Kidney (tissue), 13 donors: ENCODE measurements at regions not wholly inside any gene's neighbourhood (a gene's known extent, or its start where the extent isn't known, plus 50 kb on each side); places are given as distances from the start of the nearest gene placed in this dataset.
"Not testable (repeated sequence)": the region's sequence is repeated elsewhere in the genome, so short reads cannot be mapped to it uniquely, and the experiment has no call there.

Source experiments
- DNase-seq, 5 donors: peaks; one replicate each; pipeline ENCODE4 v3.0.0-alpha.2; 2013 to 2020
- FAIRE-seq: peaks from 2 replicates; lab custom pipeline; 2012; peaks lifted over from hg19 to GRCh38; lab: Jason Lieb, UNC
- H3K27ac ChIP-seq, 2 donors: one replicate each; pipeline ENCODE4 v1.7.0; 2013; ENCODE audit warnings: low read depth in 2 of 2, low read length in 2 of 2, inconsistent platforms in 1 of 2
- H3K27me3 ChIP-seq: one replicate; pipeline ENCODE4 v1.7.1; 2013; ENCODE audit warnings: low read length, inconsistent platforms; ENCODE audit not compliant: control insufficient read depth, insufficient read depth
- H3K36me3 ChIP-seq, 3 donors: one replicate each; pipeline versions ENCODE4 v1.7.0 to v1.7.1; 2013; ENCODE audit warnings: low read length in 3 of 3, control low read depth in 1 of 3, inconsistent platforms in 1 of 3; ENCODE audit not compliant: insufficient read depth in 3 of 3, control insufficient read depth in 2 of 3
- H3K4me1 ChIP-seq, 3 donors: one replicate each; pipeline versions ENCODE4 v1.7.0 to v1.7.1; 2013; ENCODE audit warnings: low read length in 3 of 3, inconsistent platforms in 1 of 3, low read depth in 1 of 3; ENCODE audit not compliant: control insufficient read depth in 2 of 3, insufficient read depth in 2 of 3
- H3K4me3 ChIP-seq, 3 donors: one replicate each; pipeline versions ENCODE4 v1.7.0 to v1.8.1; 2013; ENCODE audit warnings: low read length in 3 of 3, control low read depth in 1 of 3, inconsistent platforms in 1 of 3
- H3K9ac ChIP-seq, 3 donors: one replicate each; pipeline versions ENCODE4 v1.7.0 to v1.7.1; 2013; ENCODE audit warnings: low read length in 3 of 3, control low read depth in 1 of 3, inconsistent platforms in 1 of 3
- H3K9me3 ChIP-seq, 3 donors: one replicate each; pipeline versions ENCODE4 v1.7.0 to v1.7.1; 2013; ENCODE audit warnings: low read length in 3 of 3, control low read depth in 1 of 3, inconsistent platforms in 1 of 3; ENCODE audit not compliant: control insufficient read depth in 2 of 3, insufficient read depth in 1 of 3
- intact Hi-C: fragments of 100-400 bp; cut with DNase I; formaldehyde crosslinking; loops from one replicate; pipeline ENCODE4 v1.11.1; 2022
- TF ChIP-seq, protein P1 (sequence below): IDR thresholded peaks from 3 replicates; pipeline ENCODE4 v1.5.1; 2012; ENCODE audit warnings: mild to moderate bottlenecking, moderate library complexity, borderline replicate concordance; ENCODE audit not compliant: insufficient read depth; ENCODE audit errors: extremely low read depth
- donor health status: control.
- donor health status: control.
- donor health status: control.
- donor health status: control.
- donor health status: control.
- donor health status: DM: yes; HTN: yes; CAD: no.
- donor health status: Normal renal cell carcinoma (clear cell type).

DNA sequence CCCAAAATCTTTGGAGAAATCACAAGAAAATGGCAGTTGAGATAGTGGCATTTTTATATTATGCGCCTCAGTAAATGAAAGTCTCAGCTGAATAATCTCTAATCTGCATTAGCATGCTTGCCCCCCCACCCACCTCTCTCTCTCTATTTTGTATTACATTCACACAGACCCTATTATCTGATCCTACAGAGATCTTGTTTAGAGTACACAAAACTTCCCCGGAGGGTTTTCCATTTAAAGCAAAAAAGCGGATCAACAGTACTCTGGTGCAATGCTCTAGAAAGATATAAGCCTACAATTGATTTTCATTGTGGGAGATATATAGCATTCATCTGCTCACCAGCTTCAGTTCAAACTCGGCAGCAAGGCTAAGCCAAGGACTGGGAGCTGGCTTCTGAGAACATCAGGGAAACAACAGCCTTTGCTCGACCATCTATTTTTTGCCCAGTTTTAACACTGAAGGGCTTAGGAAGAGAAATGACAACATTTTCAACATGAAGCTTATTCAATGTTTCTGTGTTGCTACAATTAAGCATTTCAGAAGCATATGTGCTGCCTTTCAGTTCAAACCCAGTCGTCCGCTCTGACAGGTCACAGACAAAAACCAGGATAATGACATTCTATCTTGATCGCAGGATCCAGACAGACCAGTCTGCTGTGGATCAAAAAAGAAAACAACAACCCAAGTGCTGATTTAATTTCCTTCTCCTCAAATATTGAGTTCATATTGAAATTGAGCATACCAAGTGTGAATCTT is 137.6 kb upstream of the ATXN1 start:
- intact Hi-C loops, result no loop called here
- H3K9ac ChIP-seq, result no peak overlapping the region
- H3K27me3 ChIP-seq, result no peaks in the 10 kb centered on the region
- FAIRE-seq, result no peak
- peaks cover 0 to 3% (median 0%) of the 10 kb centered on the region in 3 donors for H3K9me3 ChIP-seq
- no peaks in the 10 kb centered on the region for H3K4me1 ChIP-seq
- DNase-seq, result no peak
- H3K36me3 ChIP-seq, result no peaks in the 10 kb centered on the region
- TF ChIP-seq, protein P1, sequence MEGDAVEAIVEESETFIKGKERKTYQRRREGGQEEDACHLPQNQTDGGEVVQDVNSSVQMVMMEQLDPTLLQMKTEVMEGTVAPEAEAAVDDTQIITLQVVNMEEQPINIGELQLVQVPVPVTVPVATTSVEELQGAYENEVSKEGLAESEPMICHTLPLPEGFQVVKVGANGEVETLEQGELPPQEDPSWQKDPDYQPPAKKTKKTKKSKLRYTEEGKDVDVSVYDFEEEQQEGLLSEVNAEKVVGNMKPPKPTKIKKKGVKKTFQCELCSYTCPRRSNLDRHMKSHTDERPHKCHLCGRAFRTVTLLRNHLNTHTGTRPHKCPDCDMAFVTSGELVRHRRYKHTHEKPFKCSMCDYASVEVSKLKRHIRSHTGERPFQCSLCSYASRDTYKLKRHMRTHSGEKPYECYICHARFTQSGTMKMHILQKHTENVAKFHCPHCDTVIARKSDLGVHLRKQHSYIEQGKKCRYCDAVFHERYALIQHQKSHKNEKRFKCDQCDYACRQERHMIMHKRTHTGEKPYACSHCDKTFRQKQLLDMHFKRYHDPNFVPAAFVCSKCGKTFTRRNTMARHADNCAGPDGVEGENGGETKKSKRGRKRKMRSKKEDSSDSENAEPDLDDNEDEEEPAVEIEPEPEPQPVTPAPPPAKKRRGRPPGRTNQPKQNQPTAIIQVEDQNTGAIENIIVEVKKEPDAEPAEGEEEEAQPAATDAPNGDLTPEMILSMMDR, result no peak
- H3K4me3 ChIP-seq, result no peak overlapping the region
- H3K27ac ChIP-seq, result no peak overlapping the region

DNA sequence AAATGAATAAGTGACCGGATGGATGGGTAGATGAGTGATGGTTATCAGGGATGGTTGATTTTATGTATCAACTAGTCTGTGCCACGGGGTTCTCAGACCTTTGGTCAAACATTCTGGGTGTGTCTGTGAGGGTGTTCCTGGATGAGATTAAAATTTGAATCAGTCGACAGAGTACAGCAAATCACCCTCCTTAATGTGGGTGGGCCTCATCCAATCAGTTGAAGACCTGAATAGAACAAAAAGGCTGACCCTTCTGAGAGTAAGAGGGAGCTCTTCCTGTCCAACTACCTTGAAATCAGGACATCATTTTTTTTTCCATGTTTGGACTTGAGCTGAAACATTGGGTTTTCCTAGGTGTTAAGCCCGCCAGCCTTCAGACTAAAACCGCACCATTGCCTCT is 136.4 kb upstream of the ATXN1 start:
- intact Hi-C loops, result no loop called here
- TF ChIP-seq, protein P1, result no peak
- FAIRE-seq (no peak), DNase-seq (no peak)
- no peak overlapping the region for H3K9ac ChIP-seq
- no peak overlapping the region for H3K4me3 ChIP-seq
- no peaks in the 10 kb centered on the region for H3K36me3 ChIP-seq
- H3K9me3 ChIP-seq, result peaks cover 0 to 3% (median 0%) of the 10 kb centered on the region in 3 donors
- no peaks in the 10 kb centered on the region for H3K27me3 ChIP-seq
- H3K4me1 ChIP-seq, result no peaks in the 10 kb centered on the region
- H3K27ac ChIP-seq, result no peak overlapping the region

DNA sequence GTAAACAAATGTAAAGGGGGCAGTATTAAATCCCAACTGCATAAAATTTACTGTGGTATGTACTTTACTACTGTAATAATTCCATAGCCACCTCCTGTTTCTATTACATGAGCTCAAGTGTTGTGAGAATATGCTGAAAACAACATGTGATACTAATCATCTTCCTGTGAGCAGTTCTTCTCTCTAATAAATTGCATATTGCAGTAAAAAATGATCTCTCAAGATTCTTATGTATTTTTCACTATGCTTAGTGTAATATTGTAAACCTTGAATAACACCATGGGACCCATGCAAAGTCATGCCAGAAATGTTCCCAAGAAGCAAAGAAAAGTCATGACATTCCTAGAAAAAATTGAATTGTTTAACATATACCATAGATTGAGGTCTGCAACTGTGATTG is 133.0 kb upstream of the ATXN1 start:
- H3K27me3 ChIP-seq, result no peaks in the 10 kb centered on the region
- TF ChIP-seq, protein P1, result no peak
- H3K9ac ChIP-seq, result no peak overlapping the region
- no peaks in the 10 kb centered on the region for H3K4me1 ChIP-seq
- H3K36me3 ChIP-seq, result no peaks in the 10 kb centered on the region
- H3K4me3 ChIP-seq, result no peak overlapping the region
- H3K27ac ChIP-seq, result no peak overlapping the region
- peaks cover 0 to 3% (median 0%) of the 10 kb centered on the region in 3 donors for H3K9me3 ChIP-seq
- intact Hi-C loops, result no loop called here
- DNase-seq (no peak), FAIRE-seq (no peak)

DNA sequence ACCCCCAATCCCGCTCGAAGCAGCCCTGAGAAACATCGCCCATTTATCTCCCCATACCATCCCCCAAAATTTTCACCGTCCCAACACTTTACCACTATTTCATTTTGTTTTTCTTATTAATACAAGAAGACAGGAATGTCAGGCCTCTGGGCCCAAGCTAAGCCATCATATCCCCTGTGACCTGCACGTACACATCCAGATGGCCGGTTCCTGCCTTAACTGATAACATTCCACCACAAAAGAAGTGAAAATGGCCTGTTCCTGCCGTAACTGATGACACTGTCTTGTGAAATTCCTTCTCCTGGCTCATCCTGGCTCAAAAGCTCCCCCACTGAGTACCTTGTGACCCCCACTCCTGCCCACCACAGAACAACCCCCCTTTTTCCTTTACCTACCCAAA is 129.8 kb upstream of the ATXN1 start:
- H3K4me1 ChIP-seq, H3K4me3 ChIP-seq, DNase-seq, H3K27ac ChIP-seq, H3K9ac ChIP-seq, H3K27me3 ChIP-seq, intact Hi-C loops, FAIRE-seq, H3K9me3 ChIP-seq, H3K36me3 ChIP-seq: not testable (repeated sequence)
